ENCODE measurements at regions not wholly inside any gene's neighbourhood (a gene's known extent, or its start where the extent isn't known, plus 50 kb on each side); places are given as distances from the start of the nearest gene placed in this dataset.

DNA sequence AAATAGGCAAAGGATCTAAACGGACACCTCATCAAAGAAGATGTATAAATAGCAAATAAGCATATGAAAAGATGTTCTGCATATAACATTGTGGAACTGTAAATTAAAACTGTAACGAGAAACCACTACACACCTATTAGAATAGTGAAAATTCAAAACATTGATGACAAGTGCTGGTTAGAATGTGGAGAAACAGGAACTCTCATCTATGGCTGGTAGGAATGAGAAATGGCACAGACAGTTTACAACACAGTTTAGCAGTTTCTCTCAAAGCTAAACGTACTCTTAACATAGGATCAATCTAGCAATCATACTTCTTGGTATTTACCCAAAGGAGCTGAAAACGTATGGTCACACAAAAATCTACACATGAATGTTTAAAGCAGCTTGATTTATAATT, 126.2 kb downstream of the TRIB2 start:
- no peak for TF ChIP-seq POLR2A (IDR thresholded peaks at IDR 0.05)
- TF ChIP-seq, protein P1, sequence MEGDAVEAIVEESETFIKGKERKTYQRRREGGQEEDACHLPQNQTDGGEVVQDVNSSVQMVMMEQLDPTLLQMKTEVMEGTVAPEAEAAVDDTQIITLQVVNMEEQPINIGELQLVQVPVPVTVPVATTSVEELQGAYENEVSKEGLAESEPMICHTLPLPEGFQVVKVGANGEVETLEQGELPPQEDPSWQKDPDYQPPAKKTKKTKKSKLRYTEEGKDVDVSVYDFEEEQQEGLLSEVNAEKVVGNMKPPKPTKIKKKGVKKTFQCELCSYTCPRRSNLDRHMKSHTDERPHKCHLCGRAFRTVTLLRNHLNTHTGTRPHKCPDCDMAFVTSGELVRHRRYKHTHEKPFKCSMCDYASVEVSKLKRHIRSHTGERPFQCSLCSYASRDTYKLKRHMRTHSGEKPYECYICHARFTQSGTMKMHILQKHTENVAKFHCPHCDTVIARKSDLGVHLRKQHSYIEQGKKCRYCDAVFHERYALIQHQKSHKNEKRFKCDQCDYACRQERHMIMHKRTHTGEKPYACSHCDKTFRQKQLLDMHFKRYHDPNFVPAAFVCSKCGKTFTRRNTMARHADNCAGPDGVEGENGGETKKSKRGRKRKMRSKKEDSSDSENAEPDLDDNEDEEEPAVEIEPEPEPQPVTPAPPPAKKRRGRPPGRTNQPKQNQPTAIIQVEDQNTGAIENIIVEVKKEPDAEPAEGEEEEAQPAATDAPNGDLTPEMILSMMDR (IDR thresholded peaks at IDR 0.05), result no peak
- ATAC-seq (no peak), DNase-seq (no peak)
- WGBS (ENCODE audit: insufficient coverage, low coverage, low lambda C conversion rate, missing lambda C conversion rate), result 40% methylated on average over 4 of the region's 4 CpGs
- Histone ChIP-seq H3K9me3 (no peaks in the 10 kb centered on the region), H3K27ac (no peak overlapping the region), H3K4me1 (no peaks in the 10 kb centered on the region), H3K27me3 (no peaks in the 10 kb centered on the region), H3K4me3 (no peak overlapping the region), H3K36me3 (no peaks in the 10 kb centered on the region)
- intact Hi-C loops (cut with DNase I), result no loop called here

DNA sequence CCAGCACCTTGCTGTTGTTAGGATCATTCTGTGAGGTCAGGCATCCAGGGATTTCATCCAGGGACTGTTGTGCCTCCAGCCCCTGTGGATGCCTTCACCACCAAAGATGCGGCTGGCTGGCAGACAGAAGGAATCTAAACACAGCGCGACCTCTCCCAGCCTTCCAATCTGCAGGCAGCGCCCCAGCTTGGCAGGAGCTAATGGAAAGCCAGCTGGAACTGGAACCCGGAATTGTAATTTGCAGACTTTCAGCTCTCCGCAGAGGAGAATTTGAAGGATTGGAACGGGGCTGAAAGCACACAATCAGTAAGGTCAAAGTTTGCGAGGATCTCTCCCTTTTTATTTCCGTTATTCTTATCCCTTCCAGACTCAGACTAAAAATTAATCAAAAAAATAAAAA, 127.8 kb downstream of the TRIB2 start:
- Histone ChIP-seq H3K27ac (no peak overlapping the region), H3K27me3 (no peaks in the 10 kb centered on the region), H3K9me3 (no peaks in the 10 kb centered on the region), H3K4me3 (no peak overlapping the region), H3K36me3 (no peaks in the 10 kb centered on the region), H3K4me1 (no peaks in the 10 kb centered on the region)
- intact Hi-C loops (cut with DNase I), result no loop called here
- 72% methylated on average over 8 of the region's 9 CpGs for WGBS (ENCODE audit: insufficient coverage, low coverage, low lambda C conversion rate, missing lambda C conversion rate)
- DNase-seq (no peak), ATAC-seq (no peak)
- TF ChIP-seq POLR2A (IDR thresholded peaks at IDR 0.05), result no peak
- TF ChIP-seq, protein P1 (IDR thresholded peaks at IDR 0.05), result no peak

DNA sequence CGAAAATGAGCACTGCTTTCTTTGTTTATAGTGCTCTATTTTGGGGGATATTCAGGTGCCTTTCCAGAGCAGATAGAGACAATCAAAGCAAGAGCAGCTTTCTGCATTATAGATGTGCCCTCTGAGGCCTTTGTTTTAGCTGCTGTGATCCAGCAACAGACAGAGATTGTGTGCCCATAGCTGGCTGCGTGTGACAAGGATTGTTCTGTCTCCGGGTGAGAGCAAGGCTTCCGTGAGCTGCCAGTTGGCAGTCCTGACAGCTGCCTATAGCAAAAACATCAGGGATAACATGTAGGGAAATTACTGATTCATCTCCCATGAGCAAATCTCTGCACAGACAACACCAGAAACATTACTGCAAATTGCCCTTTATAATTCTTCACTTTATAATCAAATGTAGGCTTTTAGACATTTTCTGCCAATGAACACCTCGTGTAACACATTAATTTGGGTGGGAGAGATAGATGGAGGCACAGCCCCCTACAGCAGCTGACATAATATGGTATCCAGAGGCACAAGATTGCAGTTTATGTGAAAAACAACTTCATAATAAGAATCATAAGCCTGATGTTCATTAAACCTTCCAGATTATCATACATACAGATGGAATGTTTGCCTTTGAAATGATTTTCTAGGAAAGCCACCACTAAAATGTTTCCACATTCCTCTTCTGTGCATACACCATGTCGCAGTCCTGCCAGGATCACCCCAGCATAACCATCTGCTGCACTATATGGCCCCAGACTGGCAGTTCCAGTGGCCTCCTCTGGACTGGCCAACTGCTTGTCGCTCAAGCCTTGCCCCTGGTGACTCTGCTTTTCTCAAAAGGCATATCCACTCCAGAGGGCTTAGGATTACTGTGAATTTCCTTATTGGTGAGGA, 131.2 kb downstream of the TRIB2 start:
- no peak for TF ChIP-seq POLR2A (IDR thresholded peaks at IDR 0.05)
- TF ChIP-seq, protein P1 (IDR thresholded peaks at IDR 0.05), result no peak
- no peak for ATAC-seq
- Histone ChIP-seq H3K9me3 (no peaks in the 10 kb centered on the region), H3K36me3 (no peaks in the 10 kb centered on the region), H3K4me1 (no peaks in the 10 kb centered on the region), H3K4me3 (no peak overlapping the region), H3K27ac (no peak overlapping the region), H3K27me3 (no peaks in the 10 kb centered on the region)
- intact Hi-C loops (cut with DNase I), result no loop called here
- DNase-seq, result no peak
- 67% methylated on average over 7 of the region's 7 CpGs for WGBS (ENCODE audit: insufficient coverage, low coverage, low lambda C conversion rate, missing lambda C conversion rate)

DNA sequence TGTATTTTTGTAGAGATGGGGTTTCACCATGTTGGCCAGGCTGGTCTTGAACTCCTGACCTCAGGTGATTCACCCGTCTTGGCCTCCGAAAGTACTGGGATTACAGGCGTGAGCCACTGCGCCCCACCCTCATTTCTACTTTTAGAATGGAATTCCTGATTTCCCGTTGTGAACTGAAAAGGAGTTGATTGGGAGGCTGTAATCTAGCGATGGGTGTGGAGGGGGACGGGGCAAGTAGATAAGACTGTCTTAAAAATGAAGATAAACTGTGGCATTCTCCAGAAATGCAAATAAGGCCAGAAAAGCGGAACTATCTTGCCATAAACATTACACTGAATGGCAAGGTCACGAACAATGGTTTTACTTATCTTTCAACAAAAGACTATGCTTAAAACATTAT, 135.4 kb downstream of the TRIB2 start:
- Histone ChIP-seq H3K36me3 (no peaks in the 10 kb centered on the region), H3K9me3 (no peaks in the 10 kb centered on the region), H3K27me3 (no peaks in the 10 kb centered on the region), H3K4me3 (no peak overlapping the region), H3K4me1 (no peaks in the 10 kb centered on the region), H3K27ac (no peak overlapping the region)
- WGBS (ENCODE audit: insufficient coverage, low coverage, low lambda C conversion rate, missing lambda C conversion rate), result 82% methylated on average over 9 of the region's 9 CpGs
- no peak for DNase-seq
- intact Hi-C loops (cut with DNase I), result no loop called here
- ATAC-seq, result no peak
- TF ChIP-seq, protein P1 (IDR thresholded peaks at IDR 0.05), result no peak
- TF ChIP-seq POLR2A (IDR thresholded peaks at IDR 0.05), result no peak

All from right lobe of liver (tissue), 6 donors.